ENCODE measurements at regions not wholly inside any gene's neighbourhood (a gene's known extent, or its start where the extent isn't known, plus 50 kb on each side); places are given as distances from the start of the nearest gene placed in this dataset.

DNA sequence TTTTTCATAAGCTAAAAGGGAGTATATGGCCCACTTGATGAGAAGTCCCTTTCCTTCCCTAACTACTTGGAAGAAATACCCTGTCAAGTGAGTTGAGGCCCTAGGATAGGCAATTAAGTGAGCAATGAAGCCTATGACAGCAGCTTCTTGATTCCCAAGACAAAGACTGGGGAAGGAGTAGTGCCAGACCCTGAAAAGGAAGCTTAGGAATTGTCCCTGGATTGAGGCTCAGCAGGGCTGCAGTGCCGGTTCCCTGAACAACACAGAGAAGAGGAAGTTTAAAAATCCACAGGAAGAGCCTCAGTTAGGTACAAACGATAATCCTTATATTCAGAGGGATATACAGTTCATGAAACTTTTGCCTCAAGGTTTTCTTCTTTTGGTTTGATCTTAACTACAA, 61.8 kb upstream of the RAD23B start:
- Histone ChIP-seq H3K4me1 (ENCODE audit: control insufficient read depth, insufficient read depth, low read length) (no peaks in the 10 kb centered on the region), H3K9me3 (ENCODE audit: control insufficient read depth, low read length) (no peaks in the 10 kb centered on the region), H3K4me3 (ENCODE audit: low read length) (no peak overlapping the region), H3K36me3 (ENCODE audit: control insufficient read depth, insufficient read depth, low read length, severe bottlenecking) (no peaks in the 10 kb centered on the region), H3K27me3 (replicated peaks; ENCODE audit: control insufficient read depth, insufficient read depth, low read length) (no peaks in the 10 kb centered on the region), H3K9ac (ENCODE audit: low read length) (no peak overlapping the region)
- peak; percentile 19 for DNase-seq (ENCODE audit: low read depth)

GRCh38 chr9:107222020-107222522, 61.0 kb upstream of the RAD23B start:
- H3K4me3 ChIP-seq (ENCODE audit: low read length): no peak overlapping the region

GRCh38 chr9:107223381-107223780, 59.7 kb upstream of the RAD23B start:
- no peaks in the 10 kb centered on the region for H3K9me3 ChIP-seq (ENCODE audit: control insufficient read depth, low read length)
- H3K36me3 ChIP-seq (ENCODE audit: control insufficient read depth, insufficient read depth, low read length, severe bottlenecking): no peaks in the 10 kb centered on the region
- no peaks in the 10 kb centered on the region for H3K4me1 ChIP-seq (ENCODE audit: control insufficient read depth, insufficient read depth, low read length)
- DNase-seq (ENCODE audit: low read depth): no peak
- H3K4me3 ChIP-seq (ENCODE audit: low read length): no peak overlapping the region
- no peak overlapping the region for H3K9ac ChIP-seq (ENCODE audit: low read length)
- H3K27me3 ChIP-seq (replicated peaks; ENCODE audit: control insufficient read depth, insufficient read depth, low read length): no peaks in the 10 kb centered on the region

More at GRCh38 chr9:107222020-107222522, 61.0 kb upstream of the RAD23B start:
- no peaks in the 10 kb centered on the region for H3K36me3 ChIP-seq (ENCODE audit: control insufficient read depth, insufficient read depth, low read length, severe bottlenecking)
- DNase-seq (ENCODE audit: low read depth): peak; percentile 63
- no peaks in the 10 kb centered on the region for H3K4me1 ChIP-seq (ENCODE audit: control insufficient read depth, insufficient read depth, low read length)
- no peaks in the 10 kb centered on the region for H3K9me3 ChIP-seq (ENCODE audit: control insufficient read depth, low read length)
- H3K27me3 ChIP-seq (replicated peaks; ENCODE audit: control insufficient read depth, insufficient read depth, low read length): no peaks in the 10 kb centered on the region
- H3K9ac ChIP-seq (ENCODE audit: low read length): no peak overlapping the region

GRCh38 chr9:107224252-107224651, 58.8 kb upstream of the RAD23B start:
- no peak for DNase-seq (ENCODE audit: low read depth)
- H3K4me3 ChIP-seq (ENCODE audit: low read length): no peak overlapping the region
- H3K4me1 ChIP-seq (ENCODE audit: control insufficient read depth, insufficient read depth, low read length): no peaks in the 10 kb centered on the region
- no peaks in the 10 kb centered on the region for H3K9me3 ChIP-seq (ENCODE audit: control insufficient read depth, low read length)
- no peak overlapping the region for H3K9ac ChIP-seq (ENCODE audit: low read length)
- H3K27me3 ChIP-seq (replicated peaks; ENCODE audit: control insufficient read depth, insufficient read depth, low read length): no peaks in the 10 kb centered on the region
- no peaks in the 10 kb centered on the region for H3K36me3 ChIP-seq (ENCODE audit: control insufficient read depth, insufficient read depth, low read length, severe bottlenecking)

DNA sequence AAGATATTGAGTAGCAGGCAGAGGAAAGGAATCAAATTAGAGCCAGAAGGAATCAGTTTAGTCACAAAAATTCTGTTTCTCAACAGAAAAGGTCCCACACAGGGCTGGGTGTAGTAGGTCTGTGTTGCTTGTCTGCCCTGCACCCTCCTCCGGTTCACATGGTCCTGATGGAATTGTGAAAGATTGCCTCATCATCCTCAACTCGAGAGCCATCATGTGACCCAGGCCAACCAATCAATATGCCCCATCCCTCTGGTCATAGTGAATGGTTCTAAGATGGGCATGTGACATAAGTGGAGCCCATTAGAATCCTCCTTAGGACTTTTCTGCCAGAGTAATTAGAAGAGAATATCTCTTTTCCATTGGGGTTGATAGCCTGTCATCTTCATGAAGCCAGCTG, 56.7 kb upstream of the RAD23B start:
- Histone ChIP-seq H3K9me3 (ENCODE audit: control insufficient read depth, low read length) (no peaks in the 10 kb centered on the region), H3K9ac (ENCODE audit: low read length) (no peak overlapping the region), H3K4me1 (ENCODE audit: control insufficient read depth, insufficient read depth, low read length) (no peaks in the 10 kb centered on the region), H3K27me3 (replicated peaks; ENCODE audit: control insufficient read depth, insufficient read depth, low read length) (no peaks in the 10 kb centered on the region), H3K4me3 (ENCODE audit: low read length) (no peak overlapping the region), H3K36me3 (ENCODE audit: control insufficient read depth, insufficient read depth, low read length, severe bottlenecking) (no peaks in the 10 kb centered on the region)
- peak; percentile 28 for DNase-seq (ENCODE audit: low read depth)

DNA sequence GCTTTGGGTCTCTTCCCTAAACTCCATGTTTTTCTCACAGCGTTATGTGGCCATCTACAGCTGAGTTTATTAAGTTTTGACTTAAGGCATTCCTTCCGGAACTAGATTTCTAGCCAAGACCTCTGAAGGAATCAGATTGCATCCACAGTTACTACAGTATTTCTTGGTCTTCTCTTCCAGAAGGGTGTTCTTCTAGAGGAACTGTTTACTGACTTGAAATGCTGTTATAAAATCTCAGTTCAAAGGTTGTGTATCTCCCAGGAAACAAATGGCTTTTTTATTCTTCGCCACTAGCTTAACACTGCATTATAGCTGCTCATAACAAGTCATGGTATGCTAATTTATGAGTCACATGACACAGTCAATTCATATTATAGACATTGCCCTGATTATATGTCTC, 55.3 kb upstream of the RAD23B start:
- no peaks in the 10 kb centered on the region for H3K4me1 ChIP-seq (ENCODE audit: control insufficient read depth, insufficient read depth, low read length)
- H3K9me3 ChIP-seq (ENCODE audit: control insufficient read depth, low read length): no peaks in the 10 kb centered on the region
- H3K4me3 ChIP-seq (ENCODE audit: low read length): no peak overlapping the region
- no peak overlapping the region for H3K9ac ChIP-seq (ENCODE audit: low read length)
- DNase-seq (ENCODE audit: low read depth): no peak
- H3K36me3 ChIP-seq (ENCODE audit: control insufficient read depth, insufficient read depth, low read length, severe bottlenecking): no peaks in the 10 kb centered on the region
- H3K27me3 ChIP-seq (replicated peaks; ENCODE audit: control insufficient read depth, insufficient read depth, low read length): no peaks in the 10 kb centered on the region

GRCh38 chr9:107228496-107229039, 54.5 kb upstream of the RAD23B start:
- no peaks in the 10 kb centered on the region for H3K9me3 ChIP-seq (ENCODE audit: control insufficient read depth, low read length)
- H3K9ac ChIP-seq (ENCODE audit: low read length): no peak overlapping the region
- H3K27me3 ChIP-seq (replicated peaks; ENCODE audit: control insufficient read depth, insufficient read depth, low read length): no peaks in the 10 kb centered on the region
- H3K4me3 ChIP-seq (ENCODE audit: low read length): no peak overlapping the region
- no peaks in the 10 kb centered on the region for H3K36me3 ChIP-seq (ENCODE audit: control insufficient read depth, insufficient read depth, low read length, severe bottlenecking)
- H3K4me1 ChIP-seq (ENCODE audit: control insufficient read depth, insufficient read depth, low read length): no peaks in the 10 kb centered on the region
- DNase-seq (ENCODE audit: low read depth): no peak

DNA sequence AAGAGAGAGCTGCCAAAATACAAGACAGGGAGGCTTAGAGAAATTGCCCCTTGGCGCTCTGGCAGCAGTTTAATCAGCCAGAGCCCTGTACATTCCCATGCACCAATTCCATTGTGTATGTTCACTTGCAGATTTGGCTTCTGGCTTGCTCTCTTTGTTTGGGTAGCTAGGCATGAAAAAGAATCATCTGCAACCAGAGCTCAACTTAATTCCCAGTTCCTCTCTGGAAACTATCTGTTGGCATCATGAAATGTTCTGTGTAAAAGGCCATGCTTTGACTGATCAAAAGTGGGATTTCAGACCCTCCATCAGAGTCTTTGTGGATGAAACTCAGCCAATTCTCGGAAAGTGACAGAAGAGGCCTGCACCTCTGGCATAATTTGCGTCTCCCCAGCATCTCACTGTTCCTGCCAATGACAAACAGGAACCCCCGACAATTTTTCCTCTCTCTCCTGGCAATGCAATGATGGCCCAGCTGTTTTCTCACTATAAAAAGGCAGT, 53.8 kb upstream of the RAD23B start:
- Histone ChIP-seq H3K27me3 (replicated peaks; ENCODE audit: control insufficient read depth, insufficient read depth, low read length) (no peaks in the 10 kb centered on the region), H3K9me3 (ENCODE audit: control insufficient read depth, low read length) (no peaks in the 10 kb centered on the region), H3K4me3 (ENCODE audit: low read length) (no peak overlapping the region), H3K9ac (ENCODE audit: low read length) (no peak overlapping the region), H3K4me1 (ENCODE audit: control insufficient read depth, insufficient read depth, low read length) (no peaks in the 10 kb centered on the region), H3K36me3 (ENCODE audit: control insufficient read depth, insufficient read depth, low read length, severe bottlenecking) (no peaks in the 10 kb centered on the region)
- peak; percentile 42 for DNase-seq (ENCODE audit: low read depth)
